Effector CD8-positive, alpha-beta T cell (primary cell): ENCODE measurements at regions not wholly inside any gene's neighbourhood (a gene's known extent, or its start where the extent isn't known, plus 50 kb on each side); places are given as distances from the start of the nearest gene placed in this dataset.
"Not testable (repeated sequence)": the region's sequence is repeated elsewhere in the genome, so short reads cannot be mapped to it uniquely, and the experiment has no call there.

ENCODE experiments used
- DNase-seq: peaks from one replicate; lab custom pipeline; 2025; lab: John Stamatoyannopoulos, UW

- no peak for DNase-seq
Observed at GRCh38 chr7:35971133-35971891, 170.5 kb downstream of the SEPTIN7 start.

GRCh38 chr7:35975851-35976454 lies 175.1 kb downstream of the SEPTIN7 start:
- DNase-seq = no peak

- DNase-seq = not testable (repeated sequence)
Observed at GRCh38 chr7:35978816-35979640, 174.0 kb upstream of the EEPD1 start.

- no peak for DNase-seq
Observed at GRCh38 chr7:35982600-35982999, 170.5 kb upstream of the EEPD1 start.

GRCh38 chr7:35983626-35984025 lies 169.4 kb upstream of the EEPD1 start:
- DNase-seq = no peak

- peak; percentile 65 for DNase-seq
Observed at GRCh38 chr7:35985126-35985754, 167.8 kb upstream of the EEPD1 start.

GRCh38 chr7:35987016-35987415 lies 166.0 kb upstream of the EEPD1 start:
- no peak for DNase-seq

- DNase-seq = no peak
Observed at GRCh38 chr7:35988105-35988504, 164.9 kb upstream of the EEPD1 start.

GRCh38 chr7:35988818-35989217 lies 164.2 kb upstream of the EEPD1 start:
- no peak for DNase-seq

- DNase-seq = no peak
Observed at GRCh38 chr7:35991511-35992232, 161.4 kb upstream of the EEPD1 start.

- DNase-seq = no peak
Observed at GRCh38 chr7:35992436-35992835, 160.6 kb upstream of the EEPD1 start.

GRCh38 chr7:35993113-35993512 lies 159.9 kb upstream of the EEPD1 start:
- DNase-seq = no peak

- DNase-seq = no peak
Observed at GRCh38 chr7:35993676-35994606, 159.1 kb upstream of the EEPD1 start.

- DNase-seq = no peak
Observed at GRCh38 chr7:35995334-35995733, 157.7 kb upstream of the EEPD1 start.

GRCh38 chr7:35998481-35998880 lies 154.6 kb upstream of the EEPD1 start:
- DNase-seq = no peak

GRCh38 chr7:36001546-36001945 lies 151.5 kb upstream of the EEPD1 start:
- DNase-seq = no peak

GRCh38 chr7:36002900-36003299 lies 150.2 kb upstream of the EEPD1 start:
- no peak for DNase-seq

- no peak for DNase-seq
Observed at GRCh38 chr7:36003343-36003742, 149.7 kb upstream of the EEPD1 start.

- DNase-seq = no peak
Observed at GRCh38 chr7:36005293-36005692, 147.8 kb upstream of the EEPD1 start.

- no peak for DNase-seq
Observed at GRCh38 chr7:36005876-36006275, 147.2 kb upstream of the EEPD1 start.
